ENCODE measurements at regions not wholly inside any gene's neighbourhood (a gene's known extent, or its start where the extent isn't known, plus 50 kb on each side); places are given as distances from the start of the nearest gene placed in this dataset.

- TF ChIP-seq EZH2 (IDR thresholded peaks at IDR 0.05; ENCODE audit: insufficient read depth, poor library complexity, severe bottlenecking) (no peak), EZH2phosphoT487 (IDR thresholded peaks at IDR 0.05; ENCODE audit: insufficient read depth, low read depth) (no peak)
Measured at GRCh38 chr2:8422450-8422800, 259.4 kb upstream of the ID2 start.

Measured in GM23248 (cell line).